Left renal pelvis (tissue), 4 donors: ENCODE measurements at regions not wholly inside any gene's neighbourhood (a gene's known extent, or its start where the extent isn't known, plus 50 kb on each side); places are given as distances from the start of the nearest gene placed in this dataset.
A peak's percentile ranks its signal among the peaks of the same experiment; 100 is the strongest.
"Not testable (repeated sequence)": the region's sequence is repeated elsewhere in the genome, so short reads cannot be mapped to it uniquely, and the experiment has no call there.

Experiments
- DNase-seq, 4 donors: peaks; one replicate each; pipeline ENCODE4 v3.0.0-alpha.2; 2013; ENCODE audit warnings: low read depth in 4 of 4, low spot score in 3 of 4

- no peak for DNase-seq
Observed at GRCh38 chr18:1102848-1103247, 198.2 kb downstream of the ADCYAP1 start.

GRCh38 chr18:1103537-1103936 is 198.9 kb downstream of the ADCYAP1 start:
- no peak for DNase-seq

GRCh38 chr18:1104181-1104881 is 199.7 kb downstream of the ADCYAP1 start:
- DNase-seq = peak in 1 of 4 donors; percentile 6

- DNase-seq = no peak
Observed at GRCh38 chr18:1124495-1124894, 219.8 kb downstream of the ADCYAP1 start.

- DNase-seq = no peak
Observed at GRCh38 chr18:1133541-1133940, 228.9 kb downstream of the ADCYAP1 start.

- no peak for DNase-seq
Observed at GRCh38 chr18:1147730-1148129, 243.1 kb downstream of the ADCYAP1 start.

GRCh38 chr18:1149709-1150108 is 245.0 kb downstream of the ADCYAP1 start:
- DNase-seq = no peak

GRCh38 chr18:1150344-1150743 is 245.7 kb downstream of the ADCYAP1 start:
- DNase-seq = no peak

- DNase-seq = not testable (repeated sequence)
Observed at GRCh38 chr18:1152958-1153357, 248.3 kb downstream of the ADCYAP1 start.

- no peak for DNase-seq
Observed at GRCh38 chr18:1173593-1173992, 268.9 kb downstream of the ADCYAP1 start.

GRCh38 chr18:1177232-1177631 is 272.6 kb downstream of the ADCYAP1 start:
- DNase-seq = no peak

- DNase-seq = no peak
Observed at GRCh38 chr18:1191341-1191740, 286.7 kb downstream of the ADCYAP1 start.

- DNase-seq = no peak
Observed at GRCh38 chr18:1213126-1213525, 308.5 kb downstream of the ADCYAP1 start.

GRCh38 chr18:1222880-1223279 is 318.2 kb downstream of the ADCYAP1 start:
- DNase-seq = no peak

GRCh38 chr18:1227025-1227424 is 322.4 kb downstream of the ADCYAP1 start:
- DNase-seq = no peak

- DNase-seq = no peak
Observed at GRCh38 chr18:1229634-1230033, 325.0 kb downstream of the ADCYAP1 start.

- DNase-seq = no peak
Observed at GRCh38 chr18:1232867-1233266, 328.2 kb downstream of the ADCYAP1 start.

GRCh38 chr18:1240701-1241100 is 336.0 kb downstream of the ADCYAP1 start:
- no peak for DNase-seq

- DNase-seq = no peak
Observed at GRCh38 chr18:1244397-1245122, 339.9 kb downstream of the ADCYAP1 start.

GRCh38 chr18:1246827-1247226 is 342.2 kb downstream of the ADCYAP1 start:
- DNase-seq = no peak

- DNase-seq = no peak
Observed at GRCh38 chr18:1252534-1252933, 347.9 kb downstream of the ADCYAP1 start.

GRCh38 chr18:1252936-1253335 is 348.3 kb downstream of the ADCYAP1 start:
- DNase-seq = no peak
